ENCODE measurements at regions not wholly inside any gene's neighbourhood (a gene's known extent, or its start where the extent isn't known, plus 50 kb on each side); places are given as distances from the start of the nearest gene placed in this dataset.

DNA sequence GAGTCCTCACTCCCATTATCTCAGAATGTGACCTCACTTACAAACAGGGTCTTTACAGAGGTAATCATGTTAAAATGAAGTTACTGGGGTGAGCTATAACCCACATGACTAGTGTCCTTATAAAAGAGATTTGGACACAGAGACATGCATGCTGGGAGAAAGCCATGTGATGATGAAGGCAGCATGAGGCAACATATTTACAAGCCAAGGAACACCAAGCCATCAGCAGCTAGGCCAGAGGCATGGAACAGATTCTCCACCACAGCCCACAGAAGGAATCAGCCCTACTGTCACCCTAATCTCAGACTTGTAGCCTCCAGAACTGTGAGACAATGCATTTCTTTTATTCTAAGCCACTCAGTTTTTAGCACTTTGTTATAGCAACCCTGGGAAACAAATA, 171.9 kb downstream of the EN1 start:
- no peak for TF ChIP-seq YY1 (IDR thresholded peaks at IDR 0.05; ENCODE audit: low read depth, low read length)
- TF ChIP-seq SP1 (IDR thresholded peaks at IDR 0.05; ENCODE audit: low read depth, low read length), result no peak
- TF ChIP-seq POLR2A (IDR thresholded peaks at IDR 0.05; ENCODE audit: low read depth, low read length), result no peak
- no peak for TF ChIP-seq EED (IDR thresholded peaks at IDR 0.05; ENCODE audit: low read depth)
- TF ChIP-seq BMI1 (IDR thresholded peaks at IDR 0.05; ENCODE audit: borderline replicate concordance), result no peak
- TF ChIP-seq EZH2 (IDR thresholded peaks at IDR 0.05; ENCODE audit: borderline replicate concordance, control insufficient read depth, low read depth, low read length), result no peak
- no peak for TF ChIP-seq SMC3 (IDR thresholded peaks at IDR 0.05; ENCODE audit: borderline replicate concordance, low read length)
- TF ChIP-seq, protein P1, sequence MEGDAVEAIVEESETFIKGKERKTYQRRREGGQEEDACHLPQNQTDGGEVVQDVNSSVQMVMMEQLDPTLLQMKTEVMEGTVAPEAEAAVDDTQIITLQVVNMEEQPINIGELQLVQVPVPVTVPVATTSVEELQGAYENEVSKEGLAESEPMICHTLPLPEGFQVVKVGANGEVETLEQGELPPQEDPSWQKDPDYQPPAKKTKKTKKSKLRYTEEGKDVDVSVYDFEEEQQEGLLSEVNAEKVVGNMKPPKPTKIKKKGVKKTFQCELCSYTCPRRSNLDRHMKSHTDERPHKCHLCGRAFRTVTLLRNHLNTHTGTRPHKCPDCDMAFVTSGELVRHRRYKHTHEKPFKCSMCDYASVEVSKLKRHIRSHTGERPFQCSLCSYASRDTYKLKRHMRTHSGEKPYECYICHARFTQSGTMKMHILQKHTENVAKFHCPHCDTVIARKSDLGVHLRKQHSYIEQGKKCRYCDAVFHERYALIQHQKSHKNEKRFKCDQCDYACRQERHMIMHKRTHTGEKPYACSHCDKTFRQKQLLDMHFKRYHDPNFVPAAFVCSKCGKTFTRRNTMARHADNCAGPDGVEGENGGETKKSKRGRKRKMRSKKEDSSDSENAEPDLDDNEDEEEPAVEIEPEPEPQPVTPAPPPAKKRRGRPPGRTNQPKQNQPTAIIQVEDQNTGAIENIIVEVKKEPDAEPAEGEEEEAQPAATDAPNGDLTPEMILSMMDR (IDR thresholded peaks at IDR 0.05 in 2 of 3, conservative IDR thresholded peaks at IDR 0.05 in 1 of 3; ENCODE audit: control insufficient read depth in 2 of 3, extremely low read depth in 1 of 3, insufficient read depth in 1 of 3, low read depth in 3 of 3, low read length in 3 of 3), result no peak
- no peak for TF ChIP-seq SIN3A (IDR thresholded peaks at IDR 0.05; ENCODE audit: low read depth, low read length)
- TF ChIP-seq CHD1 (IDR thresholded peaks at IDR 0.05; ENCODE audit: low read depth, low read length), result no peak
- TF ChIP-seq MYC (IDR thresholded peaks at IDR 0.05; ENCODE audit: insufficient read depth, insufficient read length, insufficient replicate concordance, low read length, severe bottlenecking), result no peak
- TF ChIP-seq SIX5 (IDR thresholded peaks at IDR 0.05; ENCODE audit: low read depth, low read length, severe bottlenecking), result no peak

All from GM12878 (cell line).